Transverse colon (tissue), 4 donors: ENCODE measurements at regions not wholly inside any gene's neighbourhood (a gene's known extent, or its start where the extent isn't known, plus 50 kb on each side); places are given as distances from the start of the nearest gene placed in this dataset.

ENCODE experiments used
- CTCF ChIP-seq, 5 experiments: fragments of 200-600 bp in 3 of 5; fragments of 450-650 bp in 2 of 5; sonication (generic) in 3 of 5; IDR thresholded peaks; 1 replicate in 2 of 5; 2 replicates in 3 of 5; pipeline ENCODE4 v1.5.1; 2016 to 2017; ENCODE audit warnings: antibody characterized with exemption in 5 of 5, inconsistent platforms in 3 of 5, mild to moderate bottlenecking in 2 of 5, moderate library complexity in 1 of 5
- POLR2A ChIP-seq: fragments of 450-650 bp; IDR thresholded peaks from one replicate; pipeline ENCODE4 v1.6.1; 2016; ENCODE audit warnings: antibody characterized with exemption, mild to moderate bottlenecking, moderate library complexity
- POLR2AphosphoS5 ChIP-seq, 3 donors: sonication (generic); formaldehyde crosslinking; IDR thresholded peaks; one replicate each; pipeline ENCODE4 v1.6.1; 2016; ENCODE audit warnings: antibody characterized with exemption in 3 of 3

- no peak for TF ChIP-seq CTCF (IDR thresholded peaks at IDR 0.05)
- TF ChIP-seq POLR2AphosphoS5 (IDR thresholded peaks at IDR 0.05): no peak
- no peak for TF ChIP-seq POLR2A
These were observed 144.0 kb downstream of the RBMX2 start for GRCh38 chrX:130545796-130546195.
